ENCODE measurements at regions not wholly inside any gene's neighbourhood (a gene's known extent, or its start where the extent isn't known, plus 50 kb on each side); places are given as distances from the start of the nearest gene placed in this dataset.
"Not testable (repeated sequence)": the region's sequence is repeated elsewhere in the genome, so short reads cannot be mapped to it uniquely, and the experiment has no call there.

GRCh38 chr9:67418496-67419079, 426.2 kb upstream of the SPATA31A3 start:
- POLR2A ChIA-PET; H3K4me2 ChIP-seq (ENCODE audit: low read length); H3K36me3 ChIP-seq (ENCODE audit: control insufficient read depth in 1 of 2, insufficient read depth in 2 of 2, low read length in 2 of 2); RAD21 ChIA-PET (ENCODE audit: low non-redundant PET in 1 of 2, low total read pairs in 2 of 2, uncharacterized antibody in 2 of 2, unreplicated experiment in 2 of 2); H3K79me2 ChIP-seq (ENCODE audit: insufficient read depth, low read length); H4K20me1 ChIP-seq (ENCODE audit: insufficient read depth); H2AFZ ChIP-seq (ENCODE audit: low read depth, low read length, poor library complexity, severe bottlenecking); DNase-seq (ENCODE audit: low read depth, low spot score); H3K9ac ChIP-seq (ENCODE audit: low read length); H3K9me2 ChIP-seq (ENCODE audit: insufficient read depth); CTCF ChIA-PET; H3K9me3 ChIP-seq (ENCODE audit: control insufficient read depth in 1 of 2, insufficient read depth in 1 of 2, low read depth in 1 of 2, low read length in 2 of 2); H3K4me3 ChIP-seq (replicated peaks in 1 of 2; ENCODE audit: low read depth in 1 of 2, low read length in 2 of 2); intact Hi-C loops (cut with micrococcal nuclease); H3K4me1 ChIP-seq (ENCODE audit: control insufficient read depth in 1 of 2, insufficient read depth in 2 of 2, low read length in 2 of 2); ATAC-seq; H3K27me3 ChIP-seq (ENCODE audit: insufficient read depth, low read length); H3K27ac ChIP-seq (ENCODE audit: low read depth, low read length); BruUV-seq (replicated peaks): not testable (repeated sequence)

- H3K4me2 ChIP-seq (ENCODE audit: low read length); H2AFZ ChIP-seq (ENCODE audit: low read depth, low read length, poor library complexity, severe bottlenecking); intact Hi-C loops (cut with micrococcal nuclease); H3K36me3 ChIP-seq (ENCODE audit: control insufficient read depth in 1 of 2, insufficient read depth in 2 of 2, low read length in 2 of 2); BruUV-seq (replicated peaks); H3K9me3 ChIP-seq (ENCODE audit: control insufficient read depth in 1 of 2, insufficient read depth in 1 of 2, low read depth in 1 of 2, low read length in 2 of 2); H3K27me3 ChIP-seq (ENCODE audit: insufficient read depth, low read length); RAD21 ChIA-PET (ENCODE audit: low non-redundant PET in 1 of 2, low total read pairs in 2 of 2, uncharacterized antibody in 2 of 2, unreplicated experiment in 2 of 2); ATAC-seq; CTCF ChIA-PET; H3K9ac ChIP-seq (ENCODE audit: low read length); POLR2A ChIA-PET; H3K4me3 ChIP-seq (replicated peaks in 1 of 2; ENCODE audit: low read depth in 1 of 2, low read length in 2 of 2); H3K79me2 ChIP-seq (ENCODE audit: insufficient read depth, low read length); DNase-seq (ENCODE audit: low read depth, low spot score); H3K9me2 ChIP-seq (ENCODE audit: insufficient read depth); H4K20me1 ChIP-seq (ENCODE audit: insufficient read depth); H3K4me1 ChIP-seq (ENCODE audit: control insufficient read depth in 1 of 2, insufficient read depth in 2 of 2, low read length in 2 of 2); H3K27ac ChIP-seq (ENCODE audit: low read depth, low read length): not testable (repeated sequence)
These were observed 425.1 kb upstream of the SPATA31A3 start for GRCh38 chr9:67417341-67417983.

GRCh38 chr9:67416639-67417038, 424.3 kb upstream of the SPATA31A3 start:
- H3K27ac ChIP-seq (ENCODE audit: low read depth, low read length); POLR2A ChIA-PET; BruUV-seq (replicated peaks); CTCF ChIA-PET; intact Hi-C loops (cut with micrococcal nuclease); H3K9me3 ChIP-seq (ENCODE audit: control insufficient read depth in 1 of 2, insufficient read depth in 1 of 2, low read depth in 1 of 2, low read length in 2 of 2); ATAC-seq; H3K79me2 ChIP-seq (ENCODE audit: insufficient read depth, low read length); H3K9ac ChIP-seq (ENCODE audit: low read length); DNase-seq (ENCODE audit: low read depth, low spot score); H3K4me1 ChIP-seq (ENCODE audit: control insufficient read depth in 1 of 2, insufficient read depth in 2 of 2, low read length in 2 of 2); RAD21 ChIA-PET (ENCODE audit: low non-redundant PET in 1 of 2, low total read pairs in 2 of 2, uncharacterized antibody in 2 of 2, unreplicated experiment in 2 of 2); H3K9me2 ChIP-seq (ENCODE audit: insufficient read depth); H3K27me3 ChIP-seq (ENCODE audit: insufficient read depth, low read length); H4K20me1 ChIP-seq (ENCODE audit: insufficient read depth); H3K36me3 ChIP-seq (ENCODE audit: control insufficient read depth in 1 of 2, insufficient read depth in 2 of 2, low read length in 2 of 2); H3K4me3 ChIP-seq (replicated peaks in 1 of 2; ENCODE audit: low read depth in 1 of 2, low read length in 2 of 2); H3K4me2 ChIP-seq (ENCODE audit: low read length); H2AFZ ChIP-seq (ENCODE audit: low read depth, low read length, poor library complexity, severe bottlenecking): not testable (repeated sequence)

GRCh38 chr9:67410606-67411220, 418.4 kb upstream of the SPATA31A3 start:
- RAD21 ChIA-PET (ENCODE audit: low non-redundant PET in 1 of 2, low total read pairs in 2 of 2, uncharacterized antibody in 2 of 2, unreplicated experiment in 2 of 2); H3K4me3 ChIP-seq (replicated peaks in 1 of 2; ENCODE audit: low read depth in 1 of 2, low read length in 2 of 2); H3K4me1 ChIP-seq (ENCODE audit: control insufficient read depth in 1 of 2, insufficient read depth in 2 of 2, low read length in 2 of 2); H2AFZ ChIP-seq (ENCODE audit: low read depth, low read length, poor library complexity, severe bottlenecking); intact Hi-C loops (cut with micrococcal nuclease); H3K27me3 ChIP-seq (ENCODE audit: insufficient read depth, low read length); POLR2A ChIA-PET; H3K9me2 ChIP-seq (ENCODE audit: insufficient read depth); H3K9me3 ChIP-seq (ENCODE audit: control insufficient read depth in 1 of 2, insufficient read depth in 1 of 2, low read depth in 1 of 2, low read length in 2 of 2); H3K79me2 ChIP-seq (ENCODE audit: insufficient read depth, low read length); ATAC-seq; H3K36me3 ChIP-seq (ENCODE audit: control insufficient read depth in 1 of 2, insufficient read depth in 2 of 2, low read length in 2 of 2); H4K20me1 ChIP-seq (ENCODE audit: insufficient read depth); CTCF ChIA-PET; H3K4me2 ChIP-seq (ENCODE audit: low read length); H3K27ac ChIP-seq (ENCODE audit: low read depth, low read length); DNase-seq (ENCODE audit: low read depth, low spot score); H3K9ac ChIP-seq (ENCODE audit: low read length); BruUV-seq (replicated peaks): not testable (repeated sequence)

Measured in HCT116 (cell line).